Adipocyte (in vitro differentiated cells): ENCODE measurements at regions not wholly inside any gene's neighbourhood (a gene's known extent, or its start where the extent isn't known, plus 50 kb on each side); places are given as distances from the start of the nearest gene placed in this dataset.

Experiments used
- DNase-seq: peaks from one replicate; pipeline ENCODE4 v3.0.0-alpha.2; 2015; ENCODE audit warnings: low read depth
- H3K27me3 ChIP-seq: replicated peaks from 2 replicates; pipeline ENCODE4 v1.7.0; 2013; ENCODE audit warnings: mild to moderate bottlenecking, low read length, moderate library complexity; ENCODE audit not compliant: control insufficient read depth, insufficient read depth
- H3K36me3 ChIP-seq: 2 replicates; pipeline ENCODE4 v1.7.0; 2013; ENCODE audit warnings: low read length, mild to moderate bottlenecking, moderate library complexity; ENCODE audit not compliant: control insufficient read depth, insufficient read depth, severe bottlenecking
- H3K4me1 ChIP-seq: 2 replicates; pipeline ENCODE4 v1.7.0; 2013; ENCODE audit warnings: mild to moderate bottlenecking, low read length, moderate library complexity; ENCODE audit not compliant: control insufficient read depth, insufficient read depth
- H3K4me3 ChIP-seq: 2 replicates; pipeline ENCODE4 v1.7.0; 2013; ENCODE audit warnings: mild to moderate bottlenecking, low read length, moderate library complexity
- H3K9ac ChIP-seq: 2 replicates; pipeline ENCODE4 v1.7.0; 2013; ENCODE audit warnings: mild to moderate bottlenecking, low read length, moderate library complexity
- H3K9me3 ChIP-seq: 2 replicates; pipeline ENCODE4 v1.7.0; 2013; ENCODE audit warnings: mild to moderate bottlenecking, low read length, moderate library complexity; ENCODE audit not compliant: control insufficient read depth

- Histone ChIP-seq H3K4me1 (peaks cover 3% of the 10 kb centered on the region), H3K4me3 (no peak overlapping the region), H3K9ac (no peak overlapping the region), H3K36me3 (no peaks in the 10 kb centered on the region), H3K27me3 (peaks cover 4% of the 10 kb centered on the region), H3K9me3 (peaks cover 3% of the 10 kb centered on the region)
- DNase-seq = no peak
Observed at GRCh38 chr6:11391934-11392777, 145.4 kb upstream of the TMEM170B start.

DNA sequence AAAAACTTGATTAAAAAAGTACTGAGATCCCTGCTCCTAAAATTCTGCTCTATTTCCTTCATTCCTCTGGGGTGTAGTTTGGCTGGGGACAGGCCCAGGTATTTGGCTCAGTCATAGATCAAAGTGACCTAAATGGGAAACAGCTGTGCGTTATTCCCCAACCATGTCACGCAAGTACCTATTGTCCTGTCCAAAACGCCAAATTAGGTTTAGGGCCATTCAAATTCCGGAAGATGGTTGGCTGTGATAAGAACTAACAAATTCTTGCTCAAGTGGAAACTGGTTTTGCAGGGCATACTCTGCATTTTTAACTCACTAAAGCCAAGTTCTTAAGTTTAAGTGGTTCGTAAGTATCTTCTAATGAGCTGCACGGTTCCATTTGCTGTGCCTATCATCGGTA is 147.6 kb upstream of the TMEM170B start:
- H3K9me3 ChIP-seq = peaks cover 3% of the 10 kb centered on the region
- no peaks in the 10 kb centered on the region for H3K27me3 ChIP-seq
- no peak for DNase-seq
- no peak overlapping the region for H3K9ac ChIP-seq
- peaks cover 3% of the 10 kb centered on the region for H3K4me1 ChIP-seq
- H3K4me3 ChIP-seq = no peak overlapping the region
- H3K36me3 ChIP-seq = no peaks in the 10 kb centered on the region

- DNase-seq = no peak
- Histone ChIP-seq H3K9ac (no peak overlapping the region), H3K27me3 (no peaks in the 10 kb centered on the region), H3K36me3 (no peaks in the 10 kb centered on the region), H3K4me3 (no peak overlapping the region), H3K4me1 (peaks cover 3% of the 10 kb centered on the region), H3K9me3 (peaks cover 3% of the 10 kb centered on the region)
Observed at GRCh38 chr6:11388983-11389944, 148.3 kb upstream of the TMEM170B start.

- Histone ChIP-seq H3K4me1 (no peaks in the 10 kb centered on the region), H3K9ac (no peak overlapping the region), H3K4me3 (no peak overlapping the region), H3K27me3 (no peaks in the 10 kb centered on the region), H3K36me3 (no peaks in the 10 kb centered on the region), H3K9me3 (peaks cover 3% of the 10 kb centered on the region)
- no peak for DNase-seq
Observed at GRCh38 chr6:11387707-11388430, 149.7 kb upstream of the TMEM170B start.

DNA sequence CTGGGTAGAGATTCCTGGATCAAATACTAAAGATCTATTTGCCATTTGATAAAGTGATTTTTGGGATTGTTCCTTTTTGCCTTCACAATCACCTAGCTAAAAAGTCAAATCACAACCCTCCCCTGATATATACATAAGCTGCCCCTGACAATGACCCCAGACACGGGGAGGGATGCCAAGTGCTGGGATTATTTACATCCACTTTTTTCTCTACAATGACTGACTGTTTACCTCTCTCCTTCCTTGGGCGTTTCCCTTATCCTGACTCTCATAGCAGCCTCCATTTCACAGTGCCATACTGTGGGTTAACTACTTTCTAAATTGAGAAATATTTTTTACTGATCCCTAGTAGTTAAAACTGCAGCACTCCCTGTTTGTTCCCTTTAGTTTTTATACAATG is 150.8 kb upstream of the TMEM170B start:
- H3K9ac ChIP-seq = no peak overlapping the region
- H3K9me3 ChIP-seq = no peaks in the 10 kb centered on the region
- DNase-seq = no peak
- no peaks in the 10 kb centered on the region for H3K36me3 ChIP-seq
- no peak overlapping the region for H3K4me3 ChIP-seq
- no peaks in the 10 kb centered on the region for H3K4me1 ChIP-seq
- H3K27me3 ChIP-seq = no peaks in the 10 kb centered on the region

GRCh38 chr6:11386323-11386722 is 151.2 kb upstream of the TMEM170B start:
- DNase-seq = no peak
- Histone ChIP-seq H3K4me3 (no peak overlapping the region), H3K36me3 (no peaks in the 10 kb centered on the region), H3K9ac (no peak overlapping the region), H3K27me3 (no peaks in the 10 kb centered on the region), H3K4me1 (no peaks in the 10 kb centered on the region), H3K9me3 (no peaks in the 10 kb centered on the region)

- Histone ChIP-seq H3K4me1 (no peaks in the 10 kb centered on the region), H3K9me3 (no peaks in the 10 kb centered on the region), H3K27me3 (peaks cover 3% of the 10 kb centered on the region), H3K36me3 (no peaks in the 10 kb centered on the region), H3K9ac (no peak overlapping the region), H3K4me3 (no peak overlapping the region)
- peak; percentile 70 for DNase-seq
Observed at GRCh38 chr6:11384531-11385309, 152.3 kb upstream of the NEDD9 start.

DNA sequence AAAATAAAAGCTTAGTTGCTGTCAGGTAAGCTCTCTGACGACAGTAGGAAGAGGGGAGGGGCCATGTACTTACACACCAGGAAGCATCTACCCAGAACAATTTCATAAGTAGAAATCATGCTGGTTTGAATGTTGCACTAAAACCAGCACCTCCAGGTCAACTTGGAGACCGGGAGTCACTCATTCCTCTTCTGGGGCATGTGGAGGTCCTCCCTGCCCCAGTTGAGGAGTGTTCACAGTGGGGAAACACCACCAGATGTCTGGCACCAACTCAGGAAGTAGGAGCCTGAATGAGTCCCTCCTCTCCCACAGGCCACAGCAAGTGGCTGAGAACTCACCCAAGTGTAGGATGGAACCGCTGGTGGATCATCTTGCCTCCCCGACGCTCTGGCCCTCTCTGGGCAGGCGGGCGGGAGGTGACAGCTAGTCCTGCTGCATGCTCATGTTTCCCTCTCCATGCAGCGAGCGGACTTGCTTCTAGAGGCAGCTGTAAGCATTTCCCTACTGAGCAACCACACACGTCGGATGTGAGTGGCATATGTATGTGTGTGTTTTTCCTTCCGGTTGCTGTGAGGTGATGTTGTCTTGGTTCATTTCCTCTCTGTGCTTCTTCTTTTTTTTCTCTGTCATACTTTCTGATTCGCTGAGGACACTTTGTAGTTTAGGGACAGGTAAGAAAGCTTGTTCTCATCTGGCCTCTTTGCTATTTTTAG is 149.5 kb upstream of the NEDD9 start:
- DNase-seq = no peak
- no peak overlapping the region for H3K9ac ChIP-seq

GRCh38 chr6:11380969-11381744 is 148.7 kb upstream of the NEDD9 start:
- Histone ChIP-seq H3K9me3 (peaks cover 11% of the 10 kb centered on the region), H3K36me3 (no peaks in the 10 kb centered on the region), H3K27me3 (peaks cover 3% of the 10 kb centered on the region), H3K9ac (no peak overlapping the region), H3K4me1 (peaks cover 7% of the 10 kb centered on the region), H3K4me3 (no peak overlapping the region)
- DNase-seq = no peak

More for the DNA sequence above, 149.5 kb upstream of the NEDD9 start:
- no peaks in the 10 kb centered on the region for H3K36me3 ChIP-seq
- H3K27me3 ChIP-seq = peaks cover 3% of the 10 kb centered on the region
- H3K4me1 ChIP-seq = no peaks in the 10 kb centered on the region
- peaks cover 8% of the 10 kb centered on the region for H3K9me3 ChIP-seq
- H3K4me3 ChIP-seq = no peak overlapping the region
